SK-N-MC (cell line): ENCODE measurements at regions not wholly inside any gene's neighbourhood (a gene's known extent, or its start where the extent isn't known, plus 50 kb on each side); places are given as distances from the start of the nearest gene placed in this dataset.

ENCODE experiments used
- DNase-seq: peaks from one replicate; pipeline ENCODE4 v3.0.0-alpha.2; 2011; ENCODE audit warnings: low read depth, low spot score
- H3K27ac ChIP-seq: fragments of 200-600 bp; sonication (generic); 2 replicates; pipeline ENCODE4 v1.5.1; 2016; ENCODE audit warnings: mixed run types
- H3K36me3 ChIP-seq: fragments of 200-600 bp; sonication (generic); 2 replicates; pipeline ENCODE4 v1.6.1; 2017; ENCODE audit warnings: antibody characterized with exemption, low read length, mixed read lengths; ENCODE audit not compliant: insufficient read depth
- H3K4me3 ChIP-seq: fragments of 200-600 bp; sonication (generic); 2 replicates; pipeline ENCODE4 v1.5.1; 2016
- H3K9ac ChIP-seq: fragments of 200-600 bp; sonication (generic); 2 replicates; pipeline ENCODE4 v1.8.0; 2017; ENCODE audit warnings: mixed run types, mixed read lengths; ENCODE audit not compliant: insufficient read length
- H3K9me3 ChIP-seq: fragments of 200-600 bp; sonication (generic); 2 replicates; pipeline ENCODE4 v1.6.1; 2017; ENCODE audit warnings: low read depth, mild to moderate bottlenecking, antibody characterized with exemption, low read length, moderate library complexity, mixed read lengths
- EZH2 ChIP-seq: fragments of 200-600 bp; sonication (generic); IDR thresholded peaks from one replicate; pipeline ENCODE4 v1.6.1; 2017; ENCODE audit warnings: antibody characterized with exemption
- FOXP2 ChIP-seq: optimal IDR thresholded peaks from 2 replicates; pipeline ENCODE3; 2011; ENCODE audit warnings: mild to moderate bottlenecking, moderate library complexity; ENCODE audit not compliant: insufficient read depth; ENCODE audit errors: extremely low read length, control extremely low read depth
- POLR2AphosphoS5 ChIP-seq: IDR thresholded peaks from 2 replicates; pipeline ENCODE4 v1.6.1; 2012; ENCODE audit warnings: mild to moderate bottlenecking, low read depth, low read length, borderline replicate concordance

- H3K9me3 ChIP-seq, result no peaks in the 10 kb centered on the region
- no peak overlapping the region for H3K4me3 ChIP-seq
- no peak overlapping the region for H3K27ac ChIP-seq
- DNase-seq, result no peak
- no peak for TF ChIP-seq FOXP2
- no peak for TF ChIP-seq POLR2AphosphoS5
- TF ChIP-seq EZH2, result no peak
- no peak overlapping the region for H3K9ac ChIP-seq
- no peaks in the 10 kb centered on the region for H3K36me3 ChIP-seq
Measured at GRCh38 chr9:121593066-121593465, 58.4 kb upstream of the DAB2IP start.

- H3K4me3 ChIP-seq, result no peak overlapping the region
- H3K36me3 ChIP-seq, result no peaks in the 10 kb centered on the region
- H3K27ac ChIP-seq, result no peak overlapping the region
- H3K9ac ChIP-seq, result no peak overlapping the region
- DNase-seq, result no peak
- no peaks in the 10 kb centered on the region for H3K9me3 ChIP-seq
- no peak for TF ChIP-seq POLR2AphosphoS5
- TF ChIP-seq EZH2, result no peak
- no peak for TF ChIP-seq FOXP2
Measured at GRCh38 chr9:121596515-121596914, 54.9 kb upstream of the DAB2IP start.

- TF ChIP-seq EZH2 (no peak), FOXP2 (no peak), POLR2AphosphoS5 (no peak)
- H3K4me3 ChIP-seq, result no peak overlapping the region
- H3K9ac ChIP-seq, result no peak overlapping the region
- H3K9me3 ChIP-seq, result no peaks in the 10 kb centered on the region
- no peaks in the 10 kb centered on the region for H3K36me3 ChIP-seq
- no peak overlapping the region for H3K27ac ChIP-seq
- no peak for DNase-seq
Measured at GRCh38 chr9:121597698-121598166, 53.7 kb upstream of the DAB2IP start.

- DNase-seq, result no peak
- no peaks in the 10 kb centered on the region for H3K9me3 ChIP-seq
- no peak overlapping the region for H3K4me3 ChIP-seq
- no peak overlapping the region for H3K27ac ChIP-seq
- TF ChIP-seq EZH2, result no peak
- no peak for TF ChIP-seq POLR2AphosphoS5
- TF ChIP-seq FOXP2, result no peak
- no peak overlapping the region for H3K9ac ChIP-seq
- no peaks in the 10 kb centered on the region for H3K36me3 ChIP-seq
Measured at GRCh38 chr9:121598167-121598964, 53.1 kb upstream of the DAB2IP start.

- Histone ChIP-seq H3K9me3 (no peaks in the 10 kb centered on the region), H3K9ac (no peak overlapping the region), H3K36me3 (no peaks in the 10 kb centered on the region), H3K4me3 (no peak overlapping the region), H3K27ac (no peak overlapping the region)
- TF ChIP-seq EZH2 (peak; percentile 98), POLR2AphosphoS5 (no peak)
- DNase-seq, result no peak
Measured at GRCh38 chr9:121598965-121599871, 52.2 kb upstream of the DAB2IP start.

DNA sequence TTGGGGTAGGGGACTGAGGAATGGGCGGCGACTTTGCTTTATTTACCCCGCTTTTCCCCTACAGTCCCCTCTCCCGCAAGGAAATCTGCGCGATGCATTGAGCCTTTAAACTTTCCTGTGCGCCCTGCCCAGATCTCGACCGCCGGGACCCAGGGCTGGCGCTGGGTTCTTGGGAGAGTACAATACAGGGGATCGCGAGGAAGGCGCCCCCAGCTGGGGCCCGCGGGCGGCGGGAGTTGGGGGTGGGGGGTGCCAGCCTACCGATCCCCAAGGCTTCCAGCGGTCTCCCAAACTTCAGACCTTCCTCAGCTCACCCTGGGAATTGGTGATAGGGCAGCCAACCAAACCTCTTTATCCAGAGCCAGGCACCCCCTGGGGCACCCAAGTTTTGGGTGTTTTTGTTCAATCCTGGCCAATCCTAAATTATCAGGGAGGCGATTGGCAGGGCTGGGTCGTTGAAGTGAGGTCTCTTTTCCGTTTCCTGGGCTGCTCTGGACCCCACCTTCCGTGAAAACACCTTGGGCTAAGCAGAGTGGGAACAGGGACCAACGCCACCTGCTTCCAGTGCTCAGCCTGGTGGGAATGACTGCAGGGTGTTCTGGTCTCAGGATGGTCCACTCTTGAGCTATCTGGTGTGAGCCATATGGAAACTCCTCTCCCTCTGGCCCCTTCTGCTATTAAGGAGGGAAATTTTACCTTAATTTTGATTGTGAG, 51.4 kb upstream of the DAB2IP start:
- Histone ChIP-seq H3K4me3 (no peak overlapping the region), H3K27ac (no peak overlapping the region), H3K9ac (no peak overlapping the region), H3K36me3 (no peaks in the 10 kb centered on the region), H3K9me3 (no peaks in the 10 kb centered on the region)
- no peak for DNase-seq
- TF ChIP-seq FOXP2 (no peak), EZH2 (peak; percentile 41), POLR2AphosphoS5 (no peak)

GRCh38 chr9:121601194-121601593, 50.2 kb upstream of the DAB2IP start:
- no peaks in the 10 kb centered on the region for H3K36me3 ChIP-seq
- no peak overlapping the region for H3K27ac ChIP-seq
- DNase-seq, result no peak
- TF ChIP-seq EZH2 (no peak), POLR2AphosphoS5 (no peak), FOXP2 (no peak)
- H3K4me3 ChIP-seq, result no peak overlapping the region
- no peaks in the 10 kb centered on the region for H3K9me3 ChIP-seq
- no peak overlapping the region for H3K9ac ChIP-seq
